ENCODE measurements at regions not wholly inside any gene's neighbourhood (a gene's known extent, or its start where the extent isn't known, plus 50 kb on each side); places are given as distances from the start of the nearest gene placed in this dataset.

DNA sequence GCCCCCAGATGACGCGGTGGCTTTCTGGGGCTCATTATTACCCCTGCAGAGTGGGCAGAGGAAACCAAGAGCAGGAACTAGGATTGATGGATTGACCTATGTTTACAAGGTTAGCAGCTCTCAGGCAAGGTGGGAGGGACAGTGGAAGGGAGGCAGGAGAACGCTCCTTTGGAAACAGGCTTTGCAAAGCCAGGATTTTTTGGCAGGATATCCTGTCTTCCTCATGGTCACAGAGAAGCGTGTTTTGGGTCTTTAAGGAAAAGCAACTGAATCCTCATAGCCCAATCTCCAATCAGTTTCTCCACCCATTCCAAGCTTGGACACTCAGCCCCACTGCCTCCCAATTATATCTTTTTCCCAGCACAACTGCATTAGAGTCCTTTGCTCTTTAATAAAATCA lies 105.6 kb upstream of the SOD1 start:
- no peak for DNase-seq (ENCODE audit: low read depth)
- TF ChIP-seq, protein P1, sequence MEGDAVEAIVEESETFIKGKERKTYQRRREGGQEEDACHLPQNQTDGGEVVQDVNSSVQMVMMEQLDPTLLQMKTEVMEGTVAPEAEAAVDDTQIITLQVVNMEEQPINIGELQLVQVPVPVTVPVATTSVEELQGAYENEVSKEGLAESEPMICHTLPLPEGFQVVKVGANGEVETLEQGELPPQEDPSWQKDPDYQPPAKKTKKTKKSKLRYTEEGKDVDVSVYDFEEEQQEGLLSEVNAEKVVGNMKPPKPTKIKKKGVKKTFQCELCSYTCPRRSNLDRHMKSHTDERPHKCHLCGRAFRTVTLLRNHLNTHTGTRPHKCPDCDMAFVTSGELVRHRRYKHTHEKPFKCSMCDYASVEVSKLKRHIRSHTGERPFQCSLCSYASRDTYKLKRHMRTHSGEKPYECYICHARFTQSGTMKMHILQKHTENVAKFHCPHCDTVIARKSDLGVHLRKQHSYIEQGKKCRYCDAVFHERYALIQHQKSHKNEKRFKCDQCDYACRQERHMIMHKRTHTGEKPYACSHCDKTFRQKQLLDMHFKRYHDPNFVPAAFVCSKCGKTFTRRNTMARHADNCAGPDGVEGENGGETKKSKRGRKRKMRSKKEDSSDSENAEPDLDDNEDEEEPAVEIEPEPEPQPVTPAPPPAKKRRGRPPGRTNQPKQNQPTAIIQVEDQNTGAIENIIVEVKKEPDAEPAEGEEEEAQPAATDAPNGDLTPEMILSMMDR (conservative IDR thresholded peaks at IDR 0.05; ENCODE audit: low read depth, low read length), result no peak
- H3K4me3 ChIP-seq (ENCODE audit: low read depth, low read length), result no peak overlapping the region

DNA sequence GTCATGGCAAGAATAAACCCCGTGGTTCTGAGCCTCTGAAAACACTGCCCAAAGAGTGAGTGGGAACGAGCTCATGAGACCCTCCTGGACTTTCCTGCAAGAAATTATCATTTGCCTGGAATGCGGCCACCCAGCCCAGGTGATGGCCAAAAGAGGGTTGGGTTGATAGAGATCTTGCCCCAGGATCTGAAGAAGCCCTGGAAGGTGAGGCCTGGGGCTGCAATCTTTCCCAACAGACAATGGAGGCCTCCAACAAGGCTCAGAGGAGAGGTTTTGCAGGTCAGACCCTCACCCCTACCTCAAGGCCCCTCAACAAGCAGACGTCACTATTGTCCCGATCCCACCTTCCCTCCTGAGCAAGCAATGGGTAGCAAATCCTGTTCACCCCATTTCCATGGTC lies 106.0 kb upstream of the SOD1 start:
- TF ChIP-seq, protein P1 (conservative IDR thresholded peaks at IDR 0.05; ENCODE audit: low read depth, low read length), result no peak
- H3K4me3 ChIP-seq (ENCODE audit: low read depth, low read length), result no peak overlapping the region
- no peak for DNase-seq (ENCODE audit: low read depth)

DNA sequence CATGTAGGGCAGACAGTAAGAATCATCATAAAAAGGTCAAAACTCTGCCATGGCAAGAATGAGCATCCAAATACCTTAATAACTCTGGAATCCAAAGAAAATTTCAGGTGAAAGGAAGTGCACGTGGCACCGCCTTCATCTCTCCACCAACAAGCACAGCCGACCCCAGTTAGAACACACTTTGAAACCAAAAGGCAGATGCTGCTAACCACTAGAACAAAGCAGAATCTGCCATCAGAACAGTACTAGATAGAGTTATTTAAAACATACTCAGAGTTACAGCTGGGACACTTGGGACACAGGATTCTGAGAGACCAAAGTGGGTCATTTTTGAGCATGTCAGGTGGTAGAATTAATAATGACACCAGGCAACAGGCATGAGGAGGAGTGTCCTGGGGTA lies 106.7 kb upstream of the SOD1 start:
- TF ChIP-seq, protein P1 (conservative IDR thresholded peaks at IDR 0.05; ENCODE audit: low read depth, low read length), result no peak
- DNase-seq (ENCODE audit: low read depth), result no peak
- H3K4me3 ChIP-seq (ENCODE audit: low read depth, low read length), result no peak overlapping the region

DNA sequence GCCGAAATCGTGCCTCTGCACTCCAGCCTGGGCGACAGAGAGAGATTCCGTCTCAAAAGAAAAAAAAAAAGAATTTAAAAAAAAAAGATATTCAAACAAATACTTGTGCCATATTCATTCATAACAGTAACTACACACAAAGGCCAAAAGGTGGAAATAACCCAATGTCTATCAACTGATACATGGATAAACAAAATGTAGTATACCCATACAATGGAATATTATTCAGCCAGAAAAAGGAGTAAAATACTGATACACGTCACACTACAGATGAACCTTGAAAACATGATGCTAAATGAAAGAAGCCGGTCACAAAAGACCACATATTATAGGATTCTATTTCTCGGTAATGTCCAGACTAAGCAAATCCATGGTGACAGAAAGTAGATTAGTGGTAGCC lies 109.4 kb upstream of the SOD1 start:
- no peak overlapping the region for H3K4me3 ChIP-seq (ENCODE audit: low read depth, low read length)
- TF ChIP-seq, protein P1 (conservative IDR thresholded peaks at IDR 0.05; ENCODE audit: low read depth, low read length), result no peak
- no peak for DNase-seq (ENCODE audit: low read depth)

DNA sequence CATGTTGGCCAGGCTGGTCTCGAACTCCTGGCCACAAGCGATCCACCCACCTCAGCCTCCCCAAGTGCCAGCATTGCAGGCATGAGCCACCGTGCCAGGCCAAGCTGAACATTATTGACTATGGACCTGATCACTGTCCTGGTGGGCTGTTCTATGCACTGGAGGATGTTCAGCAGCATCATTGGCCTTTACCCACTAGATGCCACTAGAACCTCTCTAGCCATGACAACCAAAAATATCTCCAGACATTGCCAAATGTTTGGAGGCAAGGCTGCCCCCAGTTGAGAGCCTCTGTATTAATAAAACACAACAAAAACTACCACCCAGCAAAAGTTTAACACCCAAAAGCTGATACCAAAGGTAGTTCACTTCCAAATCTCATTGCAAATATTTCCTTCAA lies 110.8 kb upstream of the SOD1 start:
- H3K4me3 ChIP-seq (ENCODE audit: low read depth, low read length), result no peak overlapping the region
- TF ChIP-seq, protein P1 (conservative IDR thresholded peaks at IDR 0.05; ENCODE audit: low read depth, low read length), result no peak
- DNase-seq (ENCODE audit: low read depth), result no peak

DNA sequence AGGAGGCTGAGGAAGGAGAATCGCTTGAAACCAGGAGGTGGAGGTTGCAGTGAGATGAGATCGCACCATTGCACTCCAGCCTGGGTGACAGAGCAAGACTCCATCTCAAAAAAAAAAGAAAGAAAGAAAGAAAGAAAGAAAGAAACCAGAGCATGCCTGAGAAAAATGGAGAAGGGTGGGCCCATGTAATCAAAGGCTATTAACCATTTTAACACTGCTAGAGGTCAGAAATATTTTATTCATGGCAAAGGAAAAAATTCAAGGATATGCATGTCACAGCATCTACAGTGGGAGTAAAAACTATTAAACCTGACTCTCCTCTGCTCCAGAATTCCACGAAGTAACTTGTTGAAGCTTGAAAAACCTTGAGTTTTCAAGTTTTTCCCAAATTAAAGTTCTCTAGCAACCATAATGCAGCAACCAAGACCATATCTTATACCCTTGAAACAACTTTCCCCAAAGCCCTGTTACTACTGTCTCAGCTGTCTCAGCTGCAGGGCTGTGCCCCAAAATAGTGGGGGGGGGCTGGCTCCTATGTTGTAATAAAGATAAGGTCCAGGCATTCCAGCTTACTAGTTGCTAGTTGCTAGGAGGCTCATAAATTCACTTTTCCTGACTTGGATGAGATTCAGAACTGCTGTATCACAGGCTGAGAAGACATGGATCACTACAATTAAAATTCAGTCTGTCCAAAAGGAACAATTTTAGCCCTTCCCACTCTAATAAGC lies 112.9 kb upstream of the SOD1 start:
- TF ChIP-seq, protein P1 (conservative IDR thresholded peaks at IDR 0.05; ENCODE audit: low read depth, low read length), result no peak
- no peak overlapping the region for H3K4me3 ChIP-seq (ENCODE audit: low read depth, low read length)
- DNase-seq (ENCODE audit: low read depth), result no peak

DNA sequence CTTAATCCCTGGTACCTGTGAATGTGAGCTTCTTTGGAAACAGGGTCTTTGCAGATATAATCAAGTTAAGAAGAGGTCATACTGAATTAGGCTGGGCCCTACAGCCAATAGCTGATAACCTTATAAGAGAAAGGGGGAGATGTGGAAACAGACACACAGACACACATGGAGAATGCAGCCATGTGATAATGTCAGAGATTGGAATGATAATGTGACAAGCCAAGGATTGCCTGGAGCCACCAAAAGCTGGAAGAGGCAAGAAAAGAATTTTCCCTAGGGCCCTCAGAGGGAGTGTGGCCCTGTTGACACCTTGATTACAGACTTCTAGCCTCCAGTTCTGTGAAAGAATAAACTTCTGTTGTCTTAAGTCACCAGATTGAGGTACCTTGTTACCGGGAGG lies 114.5 kb upstream of the SOD1 start:
- DNase-seq (ENCODE audit: low read depth), result no peak
- no peak overlapping the region for H3K4me3 ChIP-seq (ENCODE audit: low read depth, low read length)
- TF ChIP-seq, protein P1 (conservative IDR thresholded peaks at IDR 0.05; ENCODE audit: low read depth, low read length), result no peak

Measured in epithelial cell of proximal tubule (primary cell).